NCI-H524 treated with DMSO at 0.1 percent for 48 hours (cell line): ENCODE measurements at regions not wholly inside any gene's neighbourhood (a gene's known extent, or its start where the extent isn't known, plus 50 kb on each side); places are given as distances from the start of the nearest gene placed in this dataset.
"Not testable (repeated sequence)": the region's sequence is repeated elsewhere in the genome, so short reads cannot be mapped to it uniquely, and the experiment has no call there.

Source experiments
- DNase-seq: peaks from one replicate; lab custom pipeline; 2025; lab: John Stamatoyannopoulos, UW

DNA sequence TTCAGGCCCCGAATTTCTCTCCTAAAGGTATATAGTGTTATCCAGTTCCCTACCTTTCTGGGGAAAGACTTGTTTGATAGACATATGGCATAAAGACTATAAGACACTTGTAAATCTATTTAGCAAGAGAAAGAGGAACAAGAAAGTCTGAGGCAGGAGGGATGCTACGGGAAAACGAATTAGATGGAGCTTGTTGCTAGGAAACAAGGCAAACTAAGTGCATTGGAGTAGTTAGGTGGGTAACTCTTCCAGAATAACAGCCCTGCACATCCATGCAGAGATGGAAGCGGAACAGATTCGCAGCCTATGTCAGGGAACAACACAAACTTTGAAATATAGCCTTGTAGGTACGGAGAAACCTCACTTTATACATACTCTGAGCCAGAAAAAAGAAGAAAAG is 810.3 kb upstream of the CRIM1 start:
- no peak for DNase-seq

DNA sequence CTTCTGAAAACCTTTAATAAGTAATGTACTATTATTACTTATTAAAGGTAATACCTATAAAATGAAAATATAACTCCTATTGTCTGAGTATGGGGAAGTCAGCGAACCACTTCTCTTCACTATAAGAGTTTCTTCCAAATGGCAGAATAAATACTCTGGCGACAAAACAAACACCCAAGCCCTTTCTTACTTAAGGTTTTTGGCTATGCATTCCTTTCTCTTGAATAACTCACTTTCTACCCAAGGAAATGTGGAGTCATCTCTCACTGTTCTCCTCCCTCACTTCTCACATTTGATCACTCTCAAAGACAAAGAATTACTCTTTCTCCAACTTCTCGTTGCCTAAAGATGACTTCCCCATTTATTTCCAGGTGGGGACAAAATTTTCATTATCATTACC is 816.8 kb upstream of the CRIM1 start:
- DNase-seq: no peak

DNA sequence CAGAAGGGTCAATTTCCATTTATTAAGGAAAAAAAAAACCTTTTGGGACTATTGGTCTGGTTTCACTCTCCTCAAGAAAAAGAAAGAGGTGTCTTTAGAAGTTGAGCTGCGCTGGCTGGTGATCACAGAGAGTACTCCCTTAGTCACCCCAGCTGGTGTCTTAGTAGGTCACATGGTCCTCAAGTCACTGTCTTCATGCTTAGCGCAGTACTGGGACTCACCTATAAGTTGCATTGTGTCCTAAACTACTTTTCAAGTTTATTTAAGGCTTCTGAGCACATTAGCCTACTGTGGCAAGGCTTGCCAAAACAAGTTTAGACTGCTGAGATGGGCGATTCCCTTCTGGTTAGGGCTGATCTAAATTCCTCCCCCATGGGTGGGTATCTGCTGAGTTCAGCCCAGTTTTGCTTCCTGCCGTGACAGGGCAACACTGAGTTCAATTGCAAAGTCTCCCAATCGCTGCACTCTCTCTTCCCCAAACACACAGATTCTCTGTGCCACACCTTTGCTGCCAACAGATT is 824.9 kb upstream of the CRIM1 start:
- DNase-seq: no peak

DNA sequence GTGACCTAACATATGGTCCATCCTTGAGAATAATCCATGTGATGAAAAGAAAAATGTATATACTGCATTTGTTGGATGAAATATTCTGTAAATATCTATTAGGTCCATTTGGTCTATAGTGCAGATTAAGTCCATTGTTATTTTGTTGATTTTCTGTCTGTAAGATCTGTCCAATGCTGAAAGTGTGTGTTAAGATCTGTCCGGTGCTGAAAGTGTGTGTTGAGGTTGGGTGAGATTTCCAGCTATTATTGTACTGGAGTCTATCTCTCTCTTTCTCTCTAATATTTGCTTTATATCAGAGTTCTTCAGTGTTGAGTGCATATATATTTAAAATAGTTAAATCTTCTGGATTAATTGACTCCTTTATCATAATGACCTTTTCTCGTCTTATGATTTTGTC is 828.8 kb upstream of the CRIM1 start:
- no peak for DNase-seq

DNA sequence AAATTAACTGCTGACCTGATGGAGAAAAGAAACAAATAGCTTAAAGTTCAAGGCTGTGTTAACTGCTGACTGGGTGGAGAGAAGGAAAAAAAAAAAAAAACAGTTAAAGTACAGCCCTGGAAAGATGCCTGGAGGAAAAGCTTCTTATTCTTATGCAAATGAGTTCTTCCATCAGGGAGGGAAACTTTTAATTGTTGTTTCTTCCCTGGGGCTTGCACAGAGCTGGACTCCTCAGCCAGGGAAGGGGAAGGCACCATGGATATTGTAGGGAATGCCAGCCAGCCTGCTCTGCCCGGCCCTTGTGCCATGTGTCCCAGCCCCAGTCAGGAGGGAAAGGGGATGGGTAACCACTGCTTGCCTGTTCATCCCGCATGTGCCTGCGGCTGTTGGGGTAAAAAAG is 833.1 kb upstream of the CRIM1 start:
- DNase-seq: no peak

DNA sequence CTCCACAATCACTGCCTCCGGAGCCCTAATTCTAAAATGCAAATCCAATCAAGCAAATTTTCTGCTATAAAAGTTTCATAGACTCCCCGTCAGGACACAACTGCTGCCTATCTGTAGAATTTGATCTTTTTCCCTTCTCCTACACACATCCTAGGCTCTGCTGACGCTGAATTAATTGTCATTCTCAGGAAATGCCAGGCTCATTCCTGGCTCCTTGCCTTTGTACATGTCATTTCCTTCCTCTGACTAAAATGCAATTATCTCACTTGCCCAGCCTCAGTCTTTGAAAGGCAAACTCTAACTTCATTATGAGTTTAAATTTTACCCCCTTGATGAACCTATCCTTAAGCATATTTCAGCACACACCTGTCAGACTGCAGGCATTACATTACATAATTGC is 844.9 kb upstream of the CRIM1 start:
- no peak for DNase-seq

DNA sequence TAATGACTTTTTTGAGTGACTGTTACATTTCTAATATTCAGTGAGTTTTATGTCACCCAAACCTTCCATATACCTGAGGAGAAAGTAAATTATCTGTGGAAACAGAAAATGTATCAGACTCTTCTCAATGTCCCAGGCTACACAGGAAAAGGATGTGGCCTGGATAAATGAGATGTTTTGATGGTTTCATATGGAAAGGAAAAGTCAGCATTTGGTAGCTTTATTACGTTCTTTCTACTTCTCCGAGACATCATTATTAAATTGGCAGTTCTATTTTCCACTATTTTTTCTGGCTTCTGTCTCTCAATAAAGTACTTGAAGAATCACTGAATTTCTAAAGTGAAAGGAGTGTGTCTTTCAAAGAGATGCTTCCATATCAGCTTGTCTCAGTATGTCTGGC is 847.0 kb upstream of the CRIM1 start:
- no peak for DNase-seq

DNA sequence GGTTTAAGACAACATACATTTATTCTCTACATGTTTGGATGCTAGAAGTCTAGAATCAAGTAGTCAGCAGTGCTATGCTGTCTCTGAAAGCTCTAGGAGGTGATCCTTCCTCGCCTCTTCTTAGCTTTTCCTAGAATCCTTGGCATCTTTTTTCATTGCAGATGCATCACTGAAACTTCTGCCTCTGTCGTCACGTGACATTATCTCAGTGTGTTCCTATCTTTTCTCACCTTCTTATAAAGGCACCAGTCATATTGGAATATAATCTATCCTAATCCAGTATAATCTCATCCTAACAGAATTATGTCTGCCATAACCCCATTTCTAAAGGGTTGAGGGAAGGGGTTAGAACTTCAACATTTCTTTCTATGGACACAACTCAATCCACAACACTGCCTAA is 851.2 kb upstream of the CRIM1 start:
- no peak for DNase-seq

DNA sequence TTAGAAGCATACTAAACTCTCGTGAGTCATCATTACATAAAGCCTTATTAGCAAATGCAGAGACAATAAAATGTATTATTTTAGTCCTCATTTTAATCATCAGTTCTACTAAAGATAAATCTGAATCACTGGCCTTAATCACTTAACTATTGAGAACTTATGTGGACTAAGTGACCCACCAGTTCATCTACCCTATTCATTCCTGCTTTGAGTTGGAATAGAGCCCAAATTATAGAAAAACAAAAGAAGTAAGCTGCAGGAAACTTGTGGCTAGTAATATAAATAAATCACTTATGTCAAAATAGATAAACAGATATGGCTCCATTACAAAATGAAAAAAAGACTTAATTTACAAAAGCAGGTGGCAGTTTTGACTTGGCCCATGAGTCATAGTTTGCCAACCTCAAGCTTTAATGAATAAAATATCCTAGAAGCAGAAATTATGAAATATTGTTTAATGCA is 851.8 kb upstream of the CRIM1 start:
- no peak for DNase-seq

DNA sequence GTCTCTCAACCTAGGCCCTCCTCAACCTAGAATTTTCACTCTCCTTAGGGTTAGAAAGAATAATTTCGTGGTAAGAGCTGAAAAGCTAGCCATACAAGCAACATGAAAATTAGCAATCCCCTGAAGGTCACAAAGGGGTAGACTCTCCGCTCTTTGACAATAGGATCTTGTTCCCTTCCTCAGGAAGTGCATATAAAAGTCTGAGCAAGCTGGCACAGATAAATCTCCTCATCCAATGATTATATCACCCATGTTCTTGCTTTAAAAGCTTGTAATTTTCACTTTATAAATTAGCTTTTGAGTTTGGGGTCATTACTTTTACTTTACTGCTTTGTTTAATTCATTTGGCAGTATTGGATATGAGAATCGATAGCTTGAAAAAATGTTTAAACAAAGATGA is 852.3 kb upstream of the CRIM1 start:
- no peak for DNase-seq

DNA sequence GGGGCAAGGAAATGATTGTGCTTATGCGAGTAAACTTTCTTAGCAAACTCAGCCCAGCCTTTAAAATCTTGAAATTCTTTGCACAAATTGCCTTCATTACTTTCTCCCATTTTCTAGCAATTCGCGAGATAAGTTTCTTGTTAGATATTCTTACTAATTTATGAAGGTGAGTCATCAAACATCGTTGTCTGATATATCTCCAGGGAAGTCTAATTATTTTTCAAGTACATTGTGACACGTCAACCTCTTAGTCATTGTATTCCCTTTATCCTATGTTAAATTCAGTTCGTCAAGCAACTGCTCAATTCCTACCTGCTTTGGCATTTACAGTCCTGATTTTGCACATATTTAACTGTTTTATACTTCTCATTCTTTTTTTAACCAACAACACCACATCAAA is 854.5 kb upstream of the CRIM1 start:
- no peak for DNase-seq

DNA sequence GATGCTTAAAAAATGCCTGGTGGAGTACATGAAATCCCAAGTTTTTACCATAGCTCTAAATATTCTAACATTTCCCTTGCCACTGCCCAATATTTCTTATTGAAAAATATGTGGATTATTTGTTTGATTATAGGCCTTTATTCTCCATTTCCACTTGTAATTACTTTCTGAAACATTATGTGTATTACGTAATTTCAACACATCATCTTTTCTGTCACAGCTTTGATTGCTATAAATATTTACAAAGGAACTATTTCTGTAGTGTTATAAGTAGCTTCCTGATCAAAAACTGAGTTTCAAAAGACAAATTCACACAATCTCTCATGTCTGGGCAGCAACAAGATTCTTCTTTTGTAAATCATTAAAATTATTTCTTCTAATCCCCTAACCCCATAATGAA is 859.6 kb upstream of the CRIM1 start:
- DNase-seq: no peak

DNA sequence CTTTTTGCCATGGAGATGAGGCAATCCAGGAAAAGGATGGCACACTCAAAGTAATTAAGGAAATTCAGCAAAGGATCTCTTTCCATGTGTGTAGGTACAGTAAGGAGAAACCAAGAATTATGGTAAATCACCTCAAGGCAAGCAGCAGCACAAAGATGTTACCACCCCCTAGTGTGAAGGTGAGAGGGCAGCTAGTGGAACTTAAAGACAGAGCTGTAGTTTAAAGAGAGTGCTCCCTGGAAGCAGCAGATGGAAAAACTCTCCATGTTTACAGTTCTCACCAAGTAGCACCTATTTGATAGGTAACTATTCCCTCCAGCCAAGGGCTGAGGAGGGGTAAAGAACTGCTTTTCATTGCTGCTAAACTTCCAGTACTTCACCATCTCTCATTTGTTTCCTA is 860.4 kb upstream of the CRIM1 start:
- DNase-seq: no peak

DNA sequence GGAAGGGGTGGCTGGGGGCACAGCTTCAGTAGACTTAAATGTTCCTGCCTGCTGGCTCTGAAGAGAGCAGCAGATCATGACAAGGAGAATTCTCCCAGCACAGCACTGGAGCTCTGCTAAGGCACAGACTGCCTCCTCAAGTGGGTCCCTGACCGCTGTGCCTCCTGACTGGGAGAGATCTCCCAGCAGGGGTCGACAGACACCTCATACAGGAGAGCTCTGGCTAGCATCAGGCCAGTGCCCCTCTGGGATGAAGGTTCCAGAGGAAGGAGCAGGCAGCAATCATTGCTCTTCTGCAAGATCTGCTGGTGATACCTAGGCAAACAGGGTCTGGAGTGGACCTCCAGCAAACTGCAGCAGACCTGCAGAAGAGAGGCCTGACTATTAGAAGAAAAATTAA is 877.5 kb upstream of the CRIM1 start:
- not testable (repeated sequence) for DNase-seq

DNA sequence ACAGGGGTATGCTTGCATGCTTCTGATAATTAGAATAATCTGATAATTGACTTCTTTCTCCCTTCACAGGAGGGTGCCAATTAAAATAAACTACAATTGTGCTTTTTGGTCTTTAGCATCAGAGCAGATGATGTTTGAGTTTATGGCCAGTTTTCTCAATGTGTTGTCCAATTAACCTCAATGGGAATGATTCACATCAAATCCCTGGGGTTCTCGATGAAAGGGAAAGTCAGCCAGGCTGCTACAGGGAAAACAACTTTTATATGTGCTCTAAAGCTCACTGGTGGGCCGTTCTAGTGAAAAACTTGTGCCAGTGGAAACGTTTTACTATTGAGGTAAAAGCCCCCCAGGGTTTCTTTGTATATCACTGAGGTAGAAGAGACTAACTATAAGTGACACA is 887.3 kb upstream of the CRIM1 start:
- no peak for DNase-seq

DNA sequence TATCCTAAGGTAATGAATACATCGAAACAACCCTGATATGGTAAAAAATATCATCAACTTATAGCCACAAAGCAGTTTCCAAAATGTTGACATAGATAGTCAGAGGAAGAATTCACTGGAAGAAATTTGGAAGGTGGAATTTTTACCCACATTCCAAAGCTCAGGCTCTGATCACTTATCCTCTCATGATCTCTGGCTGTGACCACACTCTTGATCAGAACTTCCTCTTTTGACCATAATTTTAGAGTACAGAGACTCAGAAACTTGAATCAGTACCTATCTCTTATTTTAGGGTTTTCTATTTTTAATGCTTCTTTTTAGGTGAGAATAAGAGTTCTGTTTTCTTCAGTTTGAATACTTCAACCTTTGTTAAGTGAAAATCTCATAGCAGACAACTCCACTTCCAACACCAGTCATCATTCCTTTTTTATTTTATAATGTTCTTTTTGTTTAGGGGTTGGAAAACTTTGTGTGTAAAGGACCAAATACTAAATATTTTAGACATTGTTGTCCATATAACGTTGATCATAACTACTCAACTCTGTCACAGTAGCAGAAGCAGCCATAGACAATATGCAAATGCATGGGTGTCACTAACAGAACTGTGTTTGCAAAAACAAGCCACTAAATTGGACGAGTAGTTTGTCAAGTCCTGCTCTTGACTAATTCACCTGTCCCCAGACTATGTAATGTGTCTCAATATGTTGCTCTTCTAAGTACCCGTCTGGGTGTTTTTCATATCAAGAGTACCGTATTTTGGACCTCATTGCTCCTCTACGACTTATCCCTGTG is 891.6 kb upstream of the CRIM1 start:
- DNase-seq: no peak

DNA sequence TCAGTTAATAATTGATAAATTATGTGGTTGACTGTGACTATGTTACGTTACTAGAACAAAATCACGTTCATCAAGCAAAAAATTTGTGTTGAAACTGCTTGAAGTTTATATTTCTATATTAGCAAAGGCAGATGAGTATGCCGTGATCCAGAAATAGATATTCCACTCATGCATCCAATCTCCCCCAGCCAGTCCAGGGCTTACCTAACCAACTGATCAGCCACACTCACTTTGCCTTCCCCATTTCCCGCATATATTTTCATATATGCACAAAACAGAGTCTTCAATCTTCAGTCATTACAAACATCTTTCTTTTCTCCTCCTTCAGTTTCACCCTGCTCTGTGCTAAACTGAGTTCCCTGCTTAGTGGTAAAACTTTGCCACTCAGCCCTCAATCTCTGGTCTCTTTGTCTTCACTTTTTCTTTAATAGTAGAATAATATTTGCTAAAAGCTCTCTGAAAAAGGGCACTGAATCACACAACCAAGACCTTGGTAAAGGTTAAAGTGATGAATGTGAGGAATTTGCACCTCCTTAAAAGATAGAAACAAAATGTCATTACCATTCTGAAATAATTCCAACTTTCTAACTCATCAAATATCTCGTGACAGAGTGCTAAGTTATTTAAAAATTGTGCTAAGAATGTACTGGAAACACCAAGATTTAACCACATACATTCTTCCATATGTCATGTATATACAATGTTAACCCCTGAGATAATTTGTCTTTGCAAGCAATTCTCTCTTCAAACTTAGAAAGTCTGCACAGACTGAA is 893.2 kb upstream of the CRIM1 start:
- DNase-seq: no peak

DNA sequence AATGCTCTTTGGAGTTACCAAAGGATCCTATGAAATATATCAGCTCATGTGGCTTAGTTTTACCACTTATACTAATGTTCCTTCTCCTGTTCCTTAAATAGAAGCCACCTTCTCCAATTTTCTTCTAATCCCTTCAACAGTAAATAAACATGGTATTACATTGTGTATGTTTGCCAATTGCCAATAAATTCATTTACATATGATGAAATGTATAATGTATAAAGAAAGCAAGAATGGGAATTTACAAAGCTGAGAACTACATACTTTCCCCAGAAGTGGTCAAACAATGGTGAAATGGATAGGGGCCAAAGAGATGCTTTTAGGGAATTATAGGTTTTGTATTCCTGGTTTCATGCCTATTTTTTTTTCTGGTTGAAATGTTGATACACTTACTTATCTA is 894.2 kb upstream of the CRIM1 start:
- DNase-seq: no peak

DNA sequence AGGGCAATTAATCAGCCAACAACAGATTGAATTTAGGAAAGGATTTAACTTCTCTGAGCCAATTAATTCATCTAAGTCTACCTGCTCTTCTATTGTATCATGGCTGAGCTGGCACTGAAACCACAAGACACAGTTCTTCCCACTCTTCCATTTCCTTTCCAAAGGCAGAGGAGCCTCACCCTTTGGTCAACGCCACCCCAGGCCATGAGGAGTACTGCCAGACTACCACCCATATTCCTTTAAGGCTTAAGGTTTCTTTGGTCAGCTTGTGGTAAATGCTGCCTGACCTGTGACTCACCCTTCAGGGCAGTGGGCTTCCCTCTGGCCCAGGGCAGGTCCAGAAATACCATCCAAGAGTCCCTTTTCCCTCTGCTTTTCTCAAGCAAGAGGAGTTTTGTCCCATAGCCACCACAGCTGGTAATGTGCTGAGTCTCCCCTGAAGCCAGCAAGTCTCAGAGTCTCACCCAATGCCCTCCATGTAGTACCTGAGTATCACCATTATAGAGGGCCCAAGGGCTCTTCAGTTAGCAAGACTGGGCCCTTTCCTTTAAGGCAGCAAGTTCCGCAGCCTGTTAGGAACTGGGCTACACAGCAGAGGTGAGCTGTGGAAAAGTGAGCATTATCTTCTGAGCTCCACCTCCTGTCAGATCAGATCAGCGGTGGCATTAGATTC is 900.5 kb upstream of the CRIM1 start:
- DNase-seq: no peak

DNA sequence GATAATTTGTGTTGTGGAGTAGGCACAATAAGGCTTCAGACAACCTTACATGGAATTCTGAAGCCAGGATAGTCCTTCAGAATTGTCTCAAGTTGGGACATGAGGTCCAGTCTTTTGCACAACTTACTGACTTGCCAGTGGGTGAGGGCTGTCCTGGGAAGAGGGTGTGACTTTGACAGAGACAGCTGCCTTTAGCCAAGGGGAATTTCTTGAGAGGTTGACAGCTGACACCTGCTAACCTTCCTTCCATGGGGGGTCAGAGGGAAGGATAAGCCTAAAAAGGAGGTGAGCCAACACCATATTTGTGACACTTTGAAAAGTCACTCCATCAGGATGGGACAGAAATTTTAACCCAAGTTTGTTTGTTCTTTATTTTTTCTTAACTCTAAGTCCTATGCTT is 907.8 kb upstream of the CRIM1 start:
- no peak for DNase-seq

DNA sequence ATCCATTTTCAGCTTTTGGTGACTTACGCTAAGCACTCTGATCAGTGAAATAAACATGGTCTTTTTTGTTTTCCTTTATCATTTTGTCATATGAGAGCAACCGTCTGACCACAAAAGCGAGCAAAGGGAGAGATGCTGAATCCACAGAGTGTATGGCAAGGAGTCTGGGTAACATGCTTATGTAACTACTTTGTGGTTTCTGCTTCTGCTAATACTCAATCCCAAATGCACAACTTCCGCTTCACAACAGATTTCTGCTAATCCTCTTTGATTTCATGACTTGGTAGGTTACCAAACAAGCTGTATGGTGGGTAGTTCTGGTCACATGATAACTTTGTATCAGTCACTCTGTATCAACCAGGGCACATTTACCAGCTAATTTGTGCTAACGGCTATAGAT is 908.4 kb upstream of the CRIM1 start:
- no peak for DNase-seq

DNA sequence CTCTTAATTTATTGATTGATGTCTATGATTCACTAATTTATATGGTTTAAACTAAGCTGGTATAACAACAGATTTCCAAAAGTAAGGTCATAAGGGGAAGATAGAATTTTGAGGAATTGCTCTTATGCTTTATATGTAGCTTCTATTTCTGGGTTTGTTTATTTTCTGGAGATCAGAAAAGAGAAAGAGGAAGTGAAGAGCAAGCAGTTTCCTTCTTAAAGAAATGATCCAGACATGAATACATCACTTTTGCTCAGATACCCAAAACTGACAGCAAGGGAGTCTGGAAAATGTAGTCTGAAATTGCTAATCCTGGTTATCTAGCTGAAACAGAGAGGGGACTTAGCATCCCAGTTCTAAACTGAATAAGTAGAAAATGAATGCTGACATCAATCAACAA is 912.5 kb upstream of the CRIM1 start:
- DNase-seq: no peak

DNA sequence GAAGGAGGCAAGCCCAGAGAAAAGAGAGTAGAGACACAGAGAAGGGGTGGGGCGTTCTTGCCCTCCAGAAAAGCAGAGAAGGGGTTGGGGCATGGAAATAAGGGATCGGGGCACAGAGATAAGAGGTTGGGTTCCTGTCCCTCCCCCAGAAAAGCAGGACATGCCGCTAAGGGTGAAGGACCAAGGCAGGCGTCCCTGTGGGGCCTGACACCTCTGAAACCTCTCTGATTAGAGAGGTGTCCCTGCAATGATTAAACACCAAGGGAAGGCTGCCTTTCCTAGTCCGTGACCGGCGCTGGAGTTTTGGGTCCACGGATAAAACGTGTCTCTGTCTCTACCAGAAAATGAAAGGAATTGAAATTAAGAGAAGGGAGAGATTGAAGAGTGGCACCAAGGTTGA is 914.0 kb upstream of the CRIM1 start:
- DNase-seq: not testable (repeated sequence)
